HEK293 (cell line): ENCODE measurements at regions not wholly inside any gene's neighbourhood (a gene's known extent, or its start where the extent isn't known, plus 50 kb on each side); places are given as distances from the start of the nearest gene placed in this dataset.

Experiments
- CTCF ChIA-PET: fragments of 350-600 bp; formaldehyde crosslinking; extraction: SDS; loops from one replicate; lab custom pipeline; 2021; ENCODE audit warnings: antibody characterized with exemption; lab: Yijun Ruan, JAX
- POLR2A ChIA-PET: fragments of 300-600 bp; formaldehyde crosslinking; extraction: SDS; loops from one replicate; lab custom pipeline; 2020; ENCODE audit warnings: antibody characterized with exemption, inconsistent platforms; lab: Yijun Ruan, JAX
- H3K27ac ChIP-seq: fragments of 200-500 bp; sonication (Bioruptor generic); 2 replicates; pipeline ENCODE4 v1.5.1; 2014; ENCODE audit warnings: low read depth, low read length, control low read depth, inconsistent platforms; ENCODE audit errors: extremely low read depth
- H3K36me3 ChIP-seq, 2 experiments: fragments of 200-500 bp in 1 of 2; sonication (Bioruptor generic) in 1 of 2; 1 replicate in 1 of 2; 2 replicates in 1 of 2; pipeline ENCODE4 v1.5.1; 2014 to 2017; ENCODE audit warnings: inconsistent platforms in 2 of 2, low read length in 2 of 2; ENCODE audit not compliant: control insufficient read depth in 2 of 2, insufficient read depth in 1 of 2
- H3K4me1 ChIP-seq: fragments of 200-500 bp; sonication (Bioruptor generic); 2 replicates; pipeline ENCODE4 v1.5.1; 2014; ENCODE audit warnings: mild to moderate bottlenecking, low read length, inconsistent platforms; ENCODE audit not compliant: control insufficient read depth, insufficient read depth
- H3K4me3 ChIP-seq: 2 replicates; pipeline ENCODE4 v1.5.1; 2011; ENCODE audit warnings: low read depth, mild to moderate bottlenecking, control low read depth, low read length, moderate library complexity
- H3K9me3 ChIP-seq: fragments of 200-500 bp; sonication (Bioruptor generic); 2 replicates; pipeline ENCODE4 v1.5.1; 2014; ENCODE audit warnings: low read depth, low read length, inconsistent platforms; ENCODE audit not compliant: control insufficient read depth, insufficient read depth
- BCL6B ChIP-seq: fragments of 450-650 bp; formaldehyde crosslinking; IDR thresholded peaks from 2 replicates; pipeline ENCODE4 v1.5.1; 2017; ENCODE audit warnings: missing biosample characterization, missing genetic modification characterization
- KLF16 ChIP-seq: fragments of 450-650 bp; formaldehyde crosslinking; IDR thresholded peaks from 2 replicates; pipeline ENCODE4 v1.5.1; 2017; ENCODE audit warnings: missing biosample characterization, missing genetic modification characterization
- KLF9 ChIP-seq: fragments of 450-650 bp; formaldehyde crosslinking; IDR thresholded peaks from 2 replicates; pipeline ENCODE4 v1.5.1; 2016; ENCODE audit warnings: missing biosample characterization, missing genetic modification characterization, low read depth
- MZF1 ChIP-seq: fragments of 450-650 bp; formaldehyde crosslinking; IDR thresholded peaks from 2 replicates; pipeline ENCODE4 v1.5.1; 2017; ENCODE audit warnings: missing biosample characterization, missing genetic modification characterization, borderline replicate concordance
- PRDM6 ChIP-seq: fragments of 450-650 bp; formaldehyde crosslinking; IDR thresholded peaks from 2 replicates; pipeline ENCODE4 v1.5.1; 2017; ENCODE audit warnings: missing biosample characterization, missing genetic modification characterization
- SCRT1 ChIP-seq: fragments of 450-650 bp; formaldehyde crosslinking; IDR thresholded peaks from 2 replicates; pipeline ENCODE4 v1.5.1; 2016; ENCODE audit warnings: missing biosample characterization, missing genetic modification characterization, borderline replicate concordance
- SCRT2 ChIP-seq: fragments of 450-650 bp; formaldehyde crosslinking; IDR thresholded peaks from 2 replicates; pipeline ENCODE4 v1.5.1; 2016; ENCODE audit warnings: missing biosample characterization, missing genetic modification characterization
- SETDB1 ChIP-seq: IDR thresholded peaks from one replicate; pipeline ENCODE4 v1.6.1; 2017; ENCODE audit warnings: mild to moderate bottlenecking, low read length, moderate library complexity, mixed read lengths; ENCODE audit not compliant: insufficient read length
- WT1 ChIP-seq: fragments of 450-650 bp; formaldehyde crosslinking; IDR thresholded peaks from 2 replicates; pipeline ENCODE4 v1.5.1; 2016; ENCODE audit warnings: missing biosample characterization, missing genetic modification characterization
- ZBTB10 ChIP-seq: fragments of 450-650 bp; formaldehyde crosslinking; IDR thresholded peaks from 2 replicates; pipeline ENCODE4 v1.5.1; 2016; ENCODE audit warnings: missing biosample characterization, missing genetic modification characterization
- ZBTB8A ChIP-seq: fragments of 450-650 bp; formaldehyde crosslinking; IDR thresholded peaks from 2 replicates; pipeline ENCODE4 v1.5.1; 2016; ENCODE audit warnings: missing biosample characterization, missing genetic modification characterization
- ZIC2 ChIP-seq: fragments of 450-650 bp; formaldehyde crosslinking; IDR thresholded peaks from 2 replicates; pipeline ENCODE4 v1.5.1; 2016; ENCODE audit warnings: missing biosample characterization, missing genetic modification characterization
- ZNF112 ChIP-seq: fragments of 450-650 bp; formaldehyde crosslinking; IDR thresholded peaks from 2 replicates; pipeline ENCODE4 v1.5.0; 2017; ENCODE audit warnings: missing biosample characterization, missing genetic modification characterization
- ZNF2 ChIP-seq: fragments of 450-650 bp; formaldehyde crosslinking; IDR thresholded peaks from 2 replicates; pipeline ENCODE4 v1.5.1; 2016; ENCODE audit warnings: missing biosample characterization, missing genetic modification characterization
- ZNF211 ChIP-seq: fragments of 450-650 bp; formaldehyde crosslinking; IDR thresholded peaks from 2 replicates; pipeline ENCODE4 v1.5.1; 2016; ENCODE audit warnings: low read depth, missing biosample characterization, missing genetic modification characterization
- ZNF24 ChIP-seq: fragments of 450-650 bp; formaldehyde crosslinking; IDR thresholded peaks from 2 replicates; pipeline ENCODE4 v1.5.1; 2016; ENCODE audit warnings: missing biosample characterization, missing genetic modification characterization
- ZNF335 ChIP-seq: fragments of 450-650 bp; formaldehyde crosslinking; conservative IDR thresholded peaks from 2 replicates; pipeline ENCODE4 v1.5.1; 2016; ENCODE audit warnings: missing biosample characterization, missing genetic modification characterization
- ZNF341 ChIP-seq: fragments of 450-650 bp; formaldehyde crosslinking; IDR thresholded peaks from 2 replicates; pipeline ENCODE4; 2016; ENCODE audit warnings: low read depth, missing biosample characterization, missing genetic modification characterization
- ZNF37A ChIP-seq: fragments of 450-650 bp; IDR thresholded peaks from 2 replicates; pipeline ENCODE4 v1.5.1; 2018; ENCODE audit warnings: missing biosample characterization, missing genetic modification characterization
- ZNF776 ChIP-seq: fragments of 450-650 bp; formaldehyde crosslinking; IDR thresholded peaks from 2 replicates; pipeline ENCODE4 v1.5.0; 2017; ENCODE audit warnings: missing biosample characterization, missing genetic modification characterization, borderline replicate concordance
- ZNF791 ChIP-seq: fragments of 450-650 bp; formaldehyde crosslinking; IDR thresholded peaks from 2 replicates; pipeline ENCODE4 v1.5.1; 2016; ENCODE audit warnings: missing biosample characterization, missing genetic modification characterization
- ZSCAN30 ChIP-seq: fragments of 450-650 bp; IDR thresholded peaks from 2 replicates; pipeline ENCODE4 v1.5.1; 2018; ENCODE audit warnings: missing biosample characterization, mild to moderate bottlenecking, missing genetic modification characterization, moderate library complexity

GRCh38 chr4:94015956-94016355, 187.4 kb downstream of the ATOH1 start:
- TF ChIP-seq SCRT1 (tag by site-specific recombination) (no peak), ZNF211 (tag by site-specific recombination) (no peak)
- CTCF ChIA-PET, result no interaction called here
- Histone ChIP-seq H3K4me1 (no peaks in the 10 kb centered on the region), H3K36me3 (no peaks in the 10 kb centered on the region), H3K9me3 (no peaks in the 10 kb centered on the region), H3K4me3 (no peak overlapping the region), H3K27ac (no peak overlapping the region)
- POLR2A ChIA-PET, result no interaction called here

GRCh38 chr4:94032754-94033153, 174.9 kb upstream of the SMARCAD1 start:
- TF ChIP-seq ZNF335 (tag by site-specific recombination) (peak; percentile 48; the same call in 1 of the 2 replicates), KLF16 (no peak), ZNF776 (no peak), ZNF341 (tag by site-specific recombination) (peak; percentile 71)
- TF ChIP-seq, all 188 proteins: peak for 2
- H3K36me3 ChIP-seq, result no peaks in the 10 kb centered on the region
- no peaks in the 10 kb centered on the region for H3K9me3 ChIP-seq
- no peaks in the 10 kb centered on the region for H3K4me1 ChIP-seq
- H3K27ac ChIP-seq, result no peak overlapping the region
- no peak overlapping the region for H3K4me3 ChIP-seq
- POLR2A ChIA-PET, result no interaction called here
- CTCF ChIA-PET, result interaction anchor here (0.6 kb wide), 1 partner anchor 1622 kb away, joined by 4 read pairs; no protein-coding TSS in a partner anchor

- CTCF ChIA-PET, result no interaction called here
Observed at GRCh38 chr4:94036964-94037363, 170.7 kb upstream of the SMARCAD1 start.

More at GRCh38 chr4:94036964-94037363, 170.7 kb upstream of the SMARCAD1 start:
- POLR2A ChIA-PET, result no interaction called here
- no peaks in the 10 kb centered on the region for H3K36me3 ChIP-seq
- TF ChIP-seq ZSCAN30 (tag by site-specific recombination) (no peak), SCRT2 (tag by site-specific recombination) (no peak), MZF1 (tag by site-specific recombination) (no peak), ZNF37A (tag by site-specific recombination) (no peak), ZNF112 (tag by site-specific recombination) (no peak), WT1 (tag by site-specific recombination) (no peak), BCL6B (no peak), ZNF791 (no peak), PRDM6 (no peak), ZNF24 (no peak), ZBTB8A (no peak), ZNF2 (tag by site-specific recombination) (no peak), ZBTB10 (tag by site-specific recombination) (no peak), SETDB1 (no peak), ZIC2 (no peak), KLF9 (tag by site-specific recombination) (no peak)
- no peaks in the 10 kb centered on the region for H3K9me3 ChIP-seq
- H3K4me1 ChIP-seq, result no peaks in the 10 kb centered on the region
- no peak overlapping the region for H3K27ac ChIP-seq
- H3K4me3 ChIP-seq, result no peak overlapping the region
